IMR-90 (cell line): ENCODE measurements at regions not wholly inside any gene's neighbourhood (a gene's known extent, or its start where the extent isn't known, plus 50 kb on each side); places are given as distances from the start of the nearest gene placed in this dataset.

ENCODE experiments used
- ATAC-seq: fragments of 200-7000 bp; cut with Tn5 transposase; 2 replicates; pipeline ENCODE4 v1.9.1; 2020; ENCODE audit warnings: low read depth, mild to moderate bottlenecking, moderate library complexity
- BruUV-seq: library from RNA; stranded (reverse); fragments of 400-500 nt; replicated peaks from 2 replicates; lab custom pipeline; 2021; lab: Mats Ljungman, UMichigan
- CTCF ChIA-PET: fragments of 300-600 bp; formaldehyde crosslinking; extraction: SDS; loops from one replicate; lab custom pipeline; 2021; ENCODE audit warnings: antibody characterized with exemption; lab: Yijun Ruan, JAX
- POLR2A ChIA-PET: fragments of 300-600 bp; sonication (Branson Sonifier 250); formaldehyde crosslinking; loops from one replicate; lab custom pipeline; 2022; ENCODE audit warnings: antibody characterized with exemption; ENCODE audit not compliant: unreplicated experiment; lab: Charles Lee
- DNase-seq: peaks from one replicate; pipeline ENCODE4 v3.0.0; 2013
- H2AFZ ChIP-seq: replicated peaks from 2 replicates; pipeline ENCODE3; 2013; ENCODE audit warnings: low read length, mild to moderate bottlenecking; ENCODE audit not compliant: poor library complexity
- H2AK5ac ChIP-seq: 2 replicates; pipeline ENCODE4 v1.6.1; 2013; ENCODE audit warnings: low read depth, low read length, inconsistent platforms
- H2AK9ac ChIP-seq: replicated peaks from 2 replicates; pipeline ENCODE3; 2013; ENCODE audit warnings: mild to moderate bottlenecking, low read depth, low read length, moderate library complexity; ENCODE audit not compliant: poor library complexity
- H2BK120ac ChIP-seq: 2 replicates; pipeline ENCODE4 v1.6.1; 2013; ENCODE audit warnings: low read depth, low read length, inconsistent platforms
- H2BK15ac ChIP-seq: 3 replicates; pipeline ENCODE4 v1.6.1; 2013; ENCODE audit warnings: low read depth, low read length, inconsistent platforms
- H2BK20ac ChIP-seq: 2 replicates; pipeline ENCODE4 v1.6.1; 2013; ENCODE audit warnings: low read depth, mild to moderate bottlenecking, inconsistent platforms, low read length, moderate library complexity
- H2BK5ac ChIP-seq: 2 replicates; pipeline ENCODE4 v1.6.1; 2013; ENCODE audit warnings: mild to moderate bottlenecking, low read depth, low read length, inconsistent platforms; ENCODE audit not compliant: poor library complexity, severe bottlenecking
- H3K14ac ChIP-seq: replicated peaks from 2 replicates; pipeline ENCODE4 v1.6.1; 2013; ENCODE audit warnings: low read depth, low read length, inconsistent platforms
- H3K18ac ChIP-seq: 2 replicates; pipeline ENCODE4 v1.6.1; 2013; ENCODE audit warnings: low read depth, low read length, control low read depth
- H3K23ac ChIP-seq: 2 replicates; pipeline ENCODE4 v1.6.1; 2013; ENCODE audit warnings: low read depth, low read length, inconsistent platforms
- H3K27ac ChIP-seq: 2 replicates; pipeline ENCODE4 v1.5.1; 2013; ENCODE audit warnings: mild to moderate bottlenecking, control low read depth, low read length; ENCODE audit not compliant: insufficient read depth
- H3K27me3 ChIP-seq: 2 replicates; pipeline ENCODE4 v1.6.1; 2013; ENCODE audit warnings: low read length; ENCODE audit not compliant: control insufficient read depth, insufficient read depth
- H3K36me3 ChIP-seq: 2 replicates; pipeline ENCODE4 v1.6.1; 2013; ENCODE audit warnings: low read length, mixed read lengths; ENCODE audit not compliant: control insufficient read depth, insufficient read depth
- H3K4ac ChIP-seq: 2 replicates; pipeline ENCODE4 v1.6.1; 2013; ENCODE audit warnings: low read depth, low read length, inconsistent platforms
- H3K4me1 ChIP-seq: 2 replicates; pipeline ENCODE4 v1.6.1; 2013; ENCODE audit warnings: low read length, mixed read lengths; ENCODE audit not compliant: control insufficient read depth, insufficient read depth
- H3K4me2 ChIP-seq: 2 replicates; pipeline ENCODE4 v1.6.1; 2013; ENCODE audit warnings: low read depth, mild to moderate bottlenecking, control low read depth, low read length, moderate library complexity
- H3K4me3 ChIP-seq: 2 replicates; pipeline ENCODE4 v1.5.1; 2013; ENCODE audit warnings: low read depth, mild to moderate bottlenecking, control low read depth, low read length, moderate library complexity; ENCODE audit not compliant: insufficient read depth
- H3K56ac ChIP-seq: 2 replicates; pipeline ENCODE4 v1.6.1; 2013; ENCODE audit warnings: low read length, inconsistent platforms; ENCODE audit not compliant: insufficient read depth; ENCODE audit errors: extremely low read depth
- H3K79me1 ChIP-seq, 2 experiments: 2 replicates each; pipeline ENCODE4 v1.6.1; 2013; ENCODE audit warnings: low read length in 2 of 2, inconsistent platforms in 1 of 2, low read depth in 1 of 2
- H3K9ac ChIP-seq: 2 replicates; pipeline ENCODE4 v1.6.1; 2013; ENCODE audit warnings: low read depth, low read length, control low read depth
- H3K9me1 ChIP-seq: 2 replicates; pipeline ENCODE4 v1.6.1; 2013; ENCODE audit warnings: low read length, inconsistent platforms; ENCODE audit not compliant: insufficient read depth
- H3K9me3 ChIP-seq: 2 replicates; pipeline ENCODE4 v1.6.1; 2013; ENCODE audit warnings: low read length; ENCODE audit not compliant: control insufficient read depth, insufficient read depth
- H4K20me1 ChIP-seq: 2 replicates; pipeline ENCODE4 v1.6.1; 2013; ENCODE audit warnings: low read length, inconsistent platforms; ENCODE audit not compliant: insufficient read depth
- H4K5ac ChIP-seq: 2 replicates; pipeline ENCODE4 v1.6.1; 2013; ENCODE audit warnings: mild to moderate bottlenecking, low read depth, low read length, control low read depth
- H4K8ac ChIP-seq, 2 experiments: 2 replicates each; pipeline ENCODE4 v1.6.1; 2013; ENCODE audit warnings: low read depth in 2 of 2, low read length in 2 of 2, control low read depth in 1 of 2, inconsistent platforms in 1 of 2
- H4K91ac ChIP-seq: 2 replicates; pipeline ENCODE4 v1.6.1; 2013; ENCODE audit warnings: low read depth, low read length, inconsistent platforms; ENCODE audit not compliant: insufficient read depth
- BHLHE40 ChIP-seq: fragments of 150-350 bp; IDR thresholded peaks from 2 replicates; pipeline ENCODE4 v1.6.1; 2016; ENCODE audit warnings: mild to moderate bottlenecking, low read depth, low read length
- CEBPB ChIP-seq: IDR thresholded peaks from 2 replicates; pipeline ENCODE4 v1.6.1; 2012; ENCODE audit warnings: low read depth, low read length, improper control_type of control experiment
- CHD1 ChIP-seq: IDR thresholded peaks from 2 replicates; pipeline ENCODE4 v1.6.1; 2012; ENCODE audit warnings: low read depth, low read length, improper control_type of control experiment
- CTCF ChIP-seq: conservative IDR thresholded peaks from 2 replicates; pipeline ENCODE4 v1.5.1; 2012; ENCODE audit warnings: mild to moderate bottlenecking, low read depth, low read length, improper control_type of control experiment
- FOS ChIP-seq: fragments of 150-350 bp; IDR thresholded peaks from 2 replicates; pipeline ENCODE4 v1.6.1; 2016; ENCODE audit warnings: low read depth, low read length
- MAFK ChIP-seq: IDR thresholded peaks from 2 replicates; pipeline ENCODE4 v1.6.1; 2012; ENCODE audit warnings: low read depth, low read length, improper control_type of control experiment
- MAZ ChIP-seq: IDR thresholded peaks from 2 replicates; pipeline ENCODE4 v1.6.1; 2012; ENCODE audit warnings: low read depth, mild to moderate bottlenecking, low read length, improper control_type of control experiment, moderate library complexity, borderline replicate concordance
- MXI1 ChIP-seq: IDR thresholded peaks from 2 replicates; pipeline ENCODE4 v1.6.1; 2012; ENCODE audit warnings: low read depth, mild to moderate bottlenecking, low read length, moderate library complexity, borderline replicate concordance
- NFE2L2 ChIP-seq: fragments of 150-350 bp; IDR thresholded peaks from 2 replicates; pipeline ENCODE4 v1.6.1; 2016; ENCODE audit warnings: low read depth, mild to moderate bottlenecking, low read length
- POLR2A ChIP-seq: IDR thresholded peaks from 2 replicates; pipeline ENCODE4 v1.6.1; 2012; ENCODE audit warnings: mild to moderate bottlenecking, low read depth, low read length
- RAD21 ChIP-seq: IDR thresholded peaks from 2 replicates; pipeline ENCODE4 v1.6.1; 2012; ENCODE audit warnings: low read length, improper control_type of control experiment
- RCOR1 ChIP-seq: IDR thresholded peaks from 2 replicates; pipeline ENCODE4 v1.6.1; 2012; ENCODE audit warnings: mild to moderate bottlenecking, low read length, improper control_type of control experiment; ENCODE audit not compliant: insufficient replicate concordance
- RFX5 ChIP-seq: IDR thresholded peaks from 2 replicates; pipeline ENCODE4 v1.8.0; 2012; ENCODE audit warnings: low read depth, mild to moderate bottlenecking, low read length, moderate library complexity
- WGBS, 2 experiments: methylation state at CpG; one replicate each; pipeline versions ENCODE4 v1.1.5 to v1.1.7; 2013; ENCODE audit warnings: missing lambda C conversion rate in 2 of 2; ENCODE audit not compliant: insufficient read length in 1 of 2; ENCODE audit errors: extremely low coverage in 2 of 2; 5-methylcytosine and 5-hydroxymethylcytosine counted together
- dilution Hi-C: fragments of 300-500 bp; cut with HindIII; formaldehyde crosslinking; loops from one replicate; pipeline ENCODE4 v1.14.3; 2018; ENCODE audit warnings: low sequenced_read_pairs; ENCODE audit not compliant: unreplicated experiment
- in situ Hi-C: fragments of 300-500 bp; cut with MboI; formaldehyde crosslinking; loops from 3 replicates; pipeline ENCODE4 v1.14.3; 2019; ENCODE audit warnings: low sequenced_read_pairs, inconsistent platforms, mixed read lengths
- intact Hi-C: fragments of 100-400 bp; cut with micrococcal nuclease; formaldehyde crosslinking; loops from 2 replicates; pipeline ENCODE4 v1.10.0; 2022
- TF ChIP-seq, protein P1 (sequence below): fragments of 150-350 bp; IDR thresholded peaks from 2 replicates; pipeline ENCODE4 v1.6.1; 2017; ENCODE audit warnings: mild to moderate bottlenecking, antibody characterized with exemption, low read length, low read depth
- TF ChIP-seq, protein P2 (sequence below): fragments of 150-350 bp; IDR thresholded peaks from 2 replicates; pipeline ENCODE4 v1.6.1; 2016; ENCODE audit warnings: low read depth, mild to moderate bottlenecking, low read length, moderate library complexity, borderline replicate concordance

DNA sequence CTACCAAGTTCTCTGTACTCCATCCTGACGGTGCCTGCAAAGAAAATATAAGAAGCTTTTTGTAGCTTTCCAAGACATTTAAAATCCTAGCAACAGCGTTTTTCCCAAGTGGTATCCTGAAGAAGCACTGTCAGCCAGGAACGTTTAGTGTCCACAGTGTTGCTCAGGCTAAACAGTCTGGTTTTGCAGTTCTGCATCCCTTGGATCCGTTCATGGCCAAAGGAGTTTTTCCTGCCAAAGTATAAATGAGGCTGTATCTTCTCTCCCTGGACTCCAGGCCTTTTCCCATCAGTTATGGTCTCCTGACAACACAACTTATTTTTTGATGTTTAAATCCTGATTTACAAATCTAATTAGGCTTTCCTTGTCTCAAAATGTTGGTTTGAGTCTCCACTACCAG lies 925.8 kb downstream of the TLE1 start:
- ATAC-seq = no peak
- Histone ChIP-seq H3K4ac (no peak overlapping the region), H3K27ac (no peak overlapping the region), H3K79me1 (no peaks in the 10 kb centered on the region), H3K27me3 (no peaks in the 10 kb centered on the region), H3K18ac (no peak overlapping the region), H4K5ac (no peak overlapping the region), H2BK20ac (no peak overlapping the region), H2AK9ac (no peak overlapping the region), H3K4me2 (no peak overlapping the region), H3K14ac (no peak overlapping the region), H4K20me1 (no peaks in the 10 kb centered on the region), H3K56ac (no peak overlapping the region), H4K91ac (no peak overlapping the region), H2AK5ac (no peak overlapping the region), H3K23ac (no peak overlapping the region), H2BK5ac (no peak overlapping the region), H2BK15ac (no peak overlapping the region), H3K36me3 (no peaks in the 10 kb centered on the region), H2AFZ (no peak overlapping the region), H3K9me3 (no peaks in the 10 kb centered on the region), H3K9me1 (no peaks in the 10 kb centered on the region), H4K8ac (no peak overlapping the region), H3K4me3 (no peak overlapping the region), H3K4me1 (no peaks in the 10 kb centered on the region), H3K9ac (no peak overlapping the region), H2BK120ac (no peak overlapping the region)
- no TSS peak for BruUV-seq
- DNase-seq = no peak
- in situ Hi-C loops (no loop called here), dilution Hi-C loops (no loop called here), intact Hi-C loops (no loop called here)
- TF ChIP-seq FOS (no peak), MXI1 (no peak), BHLHE40 (no peak), NFE2L2 (no peak), POLR2A (no peak), MAFK (no peak), RAD21 (no peak), CEBPB (no peak), CHD1 (no peak), RFX5 (no peak), RCOR1 (no peak), MAZ (no peak), CTCF (no peak)
- TF ChIP-seq, protein P1, sequence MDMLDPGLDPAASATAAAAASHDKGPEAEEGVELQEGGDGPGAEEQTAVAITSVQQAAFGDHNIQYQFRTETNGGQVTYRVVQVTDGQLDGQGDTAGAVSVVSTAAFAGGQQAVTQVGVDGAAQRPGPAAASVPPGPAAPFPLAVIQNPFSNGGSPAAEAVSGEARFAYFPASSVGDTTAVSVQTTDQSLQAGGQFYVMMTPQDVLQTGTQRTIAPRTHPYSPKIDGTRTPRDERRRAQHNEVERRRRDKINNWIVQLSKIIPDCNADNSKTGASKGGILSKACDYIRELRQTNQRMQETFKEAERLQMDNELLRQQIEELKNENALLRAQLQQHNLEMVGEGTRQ = no peak
- TF ChIP-seq, protein P2, sequence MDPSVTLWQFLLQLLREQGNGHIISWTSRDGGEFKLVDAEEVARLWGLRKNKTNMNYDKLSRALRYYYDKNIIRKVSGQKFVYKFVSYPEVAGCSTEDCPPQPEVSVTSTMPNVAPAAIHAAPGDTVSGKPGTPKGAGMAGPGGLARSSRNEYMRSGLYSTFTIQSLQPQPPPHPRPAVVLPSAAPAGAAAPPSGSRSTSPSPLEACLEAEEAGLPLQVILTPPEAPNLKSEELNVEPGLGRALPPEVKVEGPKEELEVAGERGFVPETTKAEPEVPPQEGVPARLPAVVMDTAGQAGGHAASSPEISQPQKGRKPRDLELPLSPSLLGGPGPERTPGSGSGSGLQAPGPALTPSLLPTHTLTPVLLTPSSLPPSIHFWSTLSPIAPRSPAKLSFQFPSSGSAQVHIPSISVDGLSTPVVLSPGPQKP = no peak
- ChIA-PET POLR2A (no interaction called here), CTCF (interaction anchor here (0.6 kb wide), 1 partner anchor 551 kb away, joined by 3 read pairs; no protein-coding TSS in a partner anchor)
- WGBS, 2 experiments = 58% methylated on average over 2 of the region's 4 CpGs; no CpG with 5 or more reads in 1 of the 2 experiments
